PFSK-1 (cell line): ENCODE measurements at regions not wholly inside any gene's neighbourhood (a gene's known extent, or its start where the extent isn't known, plus 50 kb on each side); places are given as distances from the start of the nearest gene placed in this dataset.

Experiments
- POLR2AphosphoS5 ChIP-seq: IDR thresholded peaks from 2 replicates; pipeline ENCODE4 v1.6.1; 2012; ENCODE audit warnings: low read depth, mild to moderate bottlenecking, control low read depth, low read length, moderate library complexity
- REST ChIP-seq, 2 experiments: IDR thresholded peaks; 2 replicates each; pipeline versions ENCODE4 v1.6.1 to v1.8.0; 2011 to 2012; ENCODE audit warnings: low read depth in 2 of 2, low read length in 2 of 2, control low read depth in 1 of 2, inconsistent platforms in 1 of 2, mild to moderate bottlenecking in 1 of 2, moderate library complexity in 1 of 2; ENCODE audit not compliant: insufficient read depth in 1 of 2
- SIN3A ChIP-seq: IDR thresholded peaks from 2 replicates; pipeline ENCODE4 v1.6.1; 2012; ENCODE audit warnings: mild to moderate bottlenecking, low read length, moderate library complexity, borderline replicate concordance; ENCODE audit not compliant: insufficient read depth
- TAF1 ChIP-seq: IDR thresholded peaks from 2 replicates; pipeline ENCODE4 v1.6.1; 2012; ENCODE audit warnings: low read length, control low read depth, borderline replicate concordance; ENCODE audit not compliant: insufficient read depth

- TF ChIP-seq POLR2AphosphoS5 (no peak), TAF1 (no peak), REST (IDR thresholded peaks at IDR 0.05; ENCODE audit: insufficient read depth in 1 of 2, low read depth in 2 of 2, low read length in 2 of 2) (no peak), SIN3A (no peak; the same call in 1 of the 2 replicates)
Observed at GRCh38 chr2:105510761-105511528, 112.1 kb upstream of the FHL2 start.
